Ureter (tissue), 1 donor: ENCODE measurements at regions not wholly inside any gene's neighbourhood (a gene's known extent, or its start where the extent isn't known, plus 50 kb on each side); places are given as distances from the start of the nearest gene placed in this dataset.

Experiments
- DNase-seq: peaks from one replicate; pipeline ENCODE4 v3.0.0-alpha.2; 2020; ENCODE audit warnings: low spot score
- donor health status: DM: yes; HTN: yes; CAD: no.

DNA sequence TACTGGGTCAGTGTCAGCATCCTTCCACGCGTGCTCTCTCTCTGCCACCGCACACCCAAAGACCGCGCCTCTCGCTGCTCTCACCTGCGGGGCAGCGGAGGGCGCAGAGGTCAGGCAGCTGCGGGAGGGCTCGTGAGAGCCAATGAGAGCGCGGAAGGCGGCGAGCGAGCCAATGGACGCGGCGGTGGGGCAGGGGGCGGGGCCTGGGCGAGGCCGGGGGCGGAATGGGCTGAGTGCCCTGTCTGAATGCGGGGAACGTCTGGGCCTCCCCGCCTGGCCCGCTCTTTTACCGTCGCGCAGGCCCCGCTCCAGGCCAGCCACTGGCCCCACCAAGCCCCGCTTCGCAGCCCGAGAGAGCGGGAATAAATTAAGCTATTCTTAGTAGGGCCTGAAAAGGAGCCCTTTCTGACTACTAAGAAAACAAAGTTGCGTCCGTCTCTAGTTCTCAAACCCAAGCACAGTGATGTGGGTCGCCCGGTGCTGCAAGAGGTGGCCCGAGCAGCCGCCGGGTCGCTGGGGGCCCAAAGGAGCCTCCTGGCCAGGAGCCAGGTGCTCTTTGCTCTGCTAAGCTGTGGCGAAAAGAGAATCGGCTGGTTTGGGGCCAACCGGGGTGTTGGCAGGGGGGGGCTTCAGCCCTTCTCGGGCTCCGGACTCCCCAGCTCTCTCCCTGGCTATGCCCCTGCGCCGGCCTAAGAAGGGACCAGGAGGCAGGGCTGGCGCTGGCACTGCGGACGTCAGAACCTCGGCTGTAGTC, 81.1 kb upstream of the GLI2 start:
- DNase-seq: no peak

DNA sequence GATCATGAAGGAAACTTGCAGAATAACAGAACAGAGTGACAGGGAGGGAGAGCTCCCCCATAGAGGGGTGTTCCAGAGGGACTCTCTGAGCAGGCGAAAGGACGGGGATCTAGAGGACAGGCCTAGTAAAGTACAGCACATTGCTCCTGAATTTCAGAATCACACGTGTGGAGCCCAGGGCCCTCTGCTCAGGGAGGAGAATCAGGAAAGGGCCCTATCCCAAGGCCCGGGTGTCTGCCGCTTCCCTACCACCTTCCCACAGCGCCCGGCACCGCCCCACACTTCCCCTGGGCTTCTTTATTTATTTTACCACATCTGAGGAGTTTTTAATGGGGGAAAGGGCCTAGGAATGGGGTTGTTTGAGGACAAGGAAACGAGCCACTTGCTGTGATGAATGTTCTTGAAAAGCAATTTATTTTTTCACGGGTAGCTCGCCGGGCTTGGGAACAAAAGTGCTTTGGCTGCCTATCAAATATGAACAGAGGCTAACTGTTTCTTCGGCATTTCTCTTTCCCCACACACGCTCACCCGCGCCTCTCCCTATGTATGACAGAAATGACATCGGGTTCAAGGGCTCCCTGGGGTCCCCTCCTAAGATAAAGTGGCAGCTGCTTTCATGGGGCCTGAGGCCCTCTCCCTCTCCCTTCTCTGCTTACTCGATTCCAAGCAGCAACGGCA, 79.3 kb upstream of the GLI2 start:
- DNase-seq: no peak

GRCh38 chr2:120658042-120658769, 77.5 kb upstream of the GLI2 start:
- DNase-seq: no peak

DNA sequence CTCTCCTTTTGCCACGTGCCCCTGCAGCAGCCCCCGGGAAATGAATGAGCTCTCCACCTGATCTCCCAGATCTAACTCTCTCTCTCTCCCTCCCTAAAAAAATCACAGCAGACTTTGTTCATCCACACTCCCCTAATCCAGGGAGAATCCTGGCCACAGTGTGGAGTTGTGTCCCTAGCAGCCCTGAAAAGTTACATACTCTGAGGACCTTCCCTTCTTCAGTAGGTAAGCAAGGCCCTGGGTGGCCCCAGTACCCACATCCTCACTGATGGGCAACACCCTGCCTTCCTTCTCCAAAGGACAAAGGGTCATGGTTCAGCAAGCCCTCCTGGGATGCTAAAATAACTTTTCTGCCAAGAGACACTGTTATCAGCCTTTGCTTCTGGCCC, 76.9 kb upstream of the GLI2 start:
- DNase-seq: no peak

DNA sequence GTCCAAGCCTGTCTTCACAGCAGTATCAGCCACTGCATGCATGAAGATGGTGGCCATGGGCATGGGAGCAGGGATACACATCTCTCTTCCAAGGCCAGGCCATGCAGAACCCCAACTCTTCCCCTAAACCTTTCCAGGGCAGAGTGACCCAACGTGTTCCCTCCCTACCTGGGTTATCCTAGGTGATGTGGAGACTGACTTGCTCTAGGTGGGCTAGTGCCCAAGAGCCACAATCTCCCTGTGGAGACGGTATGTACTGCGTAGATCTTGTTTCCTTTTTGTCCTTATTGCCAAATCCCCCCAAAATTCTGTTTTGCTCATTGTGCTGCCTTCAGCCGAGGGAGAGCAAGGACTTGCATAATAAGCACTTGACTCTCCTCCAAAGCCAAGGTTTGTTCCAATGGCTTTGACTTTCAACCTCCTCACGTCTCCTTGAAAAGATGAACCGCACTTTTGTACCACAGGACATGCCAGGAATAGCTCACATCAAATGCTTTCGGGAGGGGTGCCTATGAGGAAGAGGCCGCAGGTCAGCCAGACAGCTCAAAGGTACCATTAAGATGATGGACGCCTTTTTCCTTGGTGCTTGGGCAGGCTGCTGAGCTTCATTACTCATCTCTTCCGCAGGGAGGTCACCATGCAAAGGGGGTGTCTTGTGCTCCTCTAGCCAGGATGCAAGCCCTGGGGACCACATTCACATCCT, 76.2 kb upstream of the GLI2 start:
- DNase-seq: no peak

DNA sequence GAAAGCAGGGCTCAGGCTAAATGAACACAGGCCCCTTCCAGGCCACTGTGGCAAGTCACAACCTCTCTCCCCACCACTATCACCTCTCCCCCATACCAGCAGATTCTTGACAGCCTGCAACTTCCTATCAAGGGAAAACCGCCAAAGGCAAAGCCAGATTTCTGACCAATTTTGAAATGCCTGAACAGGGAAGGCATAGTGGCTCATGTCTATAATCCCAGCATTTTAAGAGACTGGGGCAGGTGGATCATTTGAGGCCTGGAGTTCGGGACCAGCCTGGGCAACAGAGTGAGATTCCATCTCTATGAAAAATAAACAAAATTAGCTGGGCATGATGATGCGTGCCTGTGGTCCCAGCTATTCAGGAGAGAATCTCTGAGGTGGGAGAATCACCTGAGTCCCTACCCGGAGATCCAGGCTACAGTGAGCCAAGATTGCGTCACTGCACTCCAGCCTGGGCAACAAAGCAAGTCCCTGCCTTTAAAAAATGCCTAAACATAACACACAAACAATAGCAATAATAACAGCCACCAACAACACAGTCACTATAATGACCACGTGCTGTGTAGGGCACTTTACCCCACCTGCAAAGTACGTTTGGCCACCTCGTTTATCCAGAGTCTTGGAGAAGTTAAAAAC, 75.5 kb upstream of the GLI2 start:
- DNase-seq: no peak

DNA sequence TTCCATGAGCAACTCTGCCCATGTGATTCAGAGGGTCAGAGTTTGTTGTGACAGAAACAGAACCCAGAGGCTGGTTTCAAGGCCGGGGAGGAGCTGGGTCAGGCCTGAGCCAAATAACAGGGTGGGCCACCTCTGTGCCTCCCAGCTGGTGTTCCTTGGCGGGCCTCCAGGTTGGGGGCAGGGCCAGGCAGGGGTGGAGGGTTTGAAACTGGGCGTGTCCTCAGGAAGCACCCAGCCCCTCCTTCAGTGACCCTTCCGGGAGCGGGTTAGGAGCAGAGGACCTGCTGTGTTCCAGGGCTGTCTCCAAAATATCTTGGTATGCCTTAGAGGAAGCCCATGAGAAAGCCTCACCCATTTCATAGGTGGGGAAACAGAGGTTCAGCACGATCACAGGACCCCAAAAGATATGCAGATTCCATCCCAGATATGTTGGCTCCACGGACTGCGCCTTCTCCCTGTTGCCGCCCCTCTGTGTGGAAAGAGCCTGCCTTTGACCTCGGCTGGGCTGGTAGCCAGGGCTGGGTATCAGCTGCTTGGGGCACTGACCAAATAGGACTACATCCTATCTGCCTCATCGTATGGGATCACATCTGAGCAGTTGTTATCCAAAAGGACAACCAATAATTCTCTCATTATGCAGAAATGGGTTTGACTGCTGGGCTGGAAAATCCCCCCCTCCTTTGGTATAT, 74.8 kb upstream of the GLI2 start:
- no peak for DNase-seq

DNA sequence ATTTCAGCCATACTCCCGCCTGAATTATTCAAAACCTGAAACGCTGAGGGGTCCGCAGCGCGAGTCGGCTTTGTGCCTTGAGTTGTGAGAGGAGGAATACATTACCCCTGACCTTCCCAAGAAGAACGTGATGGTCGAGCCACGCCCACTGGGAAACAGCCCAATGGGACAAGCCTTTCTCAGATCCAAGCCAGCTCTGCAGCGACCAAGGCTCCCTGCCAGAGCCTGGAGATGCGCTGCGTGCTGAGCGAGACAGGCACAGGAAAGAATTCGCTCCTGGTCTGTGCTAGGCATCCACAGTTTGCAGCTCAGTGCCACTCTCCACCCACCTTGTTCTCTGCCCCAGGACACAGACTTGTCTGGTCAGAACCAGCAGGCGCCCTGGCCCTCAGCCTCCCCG, 74.1 kb upstream of the GLI2 start:
- no peak for DNase-seq

- DNase-seq: no peak
Observed at GRCh38 chr2:120662046-120662445, 73.6 kb upstream of the GLI2 start.

DNA sequence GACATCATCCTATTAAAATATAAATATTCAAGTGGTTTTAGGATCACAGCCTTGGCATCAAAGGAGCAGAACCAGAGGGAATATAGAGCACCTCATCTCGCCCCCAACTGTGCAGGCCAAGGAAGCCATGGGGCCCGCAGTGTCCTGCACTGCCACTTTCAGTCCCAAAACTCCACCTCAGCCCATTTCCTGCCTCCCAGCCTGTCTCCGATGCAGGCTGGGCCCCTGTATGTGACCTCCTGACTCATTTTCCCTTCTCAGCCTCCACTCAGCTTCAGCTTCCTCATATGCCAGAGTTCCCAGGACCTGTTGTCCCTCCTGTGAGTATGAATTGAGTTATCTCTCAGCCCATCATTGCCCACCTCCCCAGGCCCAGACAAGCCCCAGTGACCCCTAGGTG, 72.9 kb upstream of the GLI2 start:
- no peak for DNase-seq

- no peak for DNase-seq
Observed at GRCh38 chr2:120666433-120666832, 69.2 kb upstream of the GLI2 start.

- no peak for DNase-seq
Observed at GRCh38 chr2:120667981-120668380, 67.7 kb upstream of the GLI2 start.

- peak; percentile 78 for DNase-seq
Observed at GRCh38 chr2:120669121-120669952, 66.3 kb upstream of the GLI2 start.

GRCh38 chr2:120669971-120670370, 65.7 kb upstream of the GLI2 start:
- no peak for DNase-seq

- no peak for DNase-seq
Observed at GRCh38 chr2:120670371-120670770, 65.3 kb upstream of the GLI2 start.

GRCh38 chr2:120670771-120671480, 64.7 kb upstream of the GLI2 start:
- no peak for DNase-seq

- no peak for DNase-seq
Observed at GRCh38 chr2:120672526-120673204, 63.0 kb upstream of the GLI2 start.

DNA sequence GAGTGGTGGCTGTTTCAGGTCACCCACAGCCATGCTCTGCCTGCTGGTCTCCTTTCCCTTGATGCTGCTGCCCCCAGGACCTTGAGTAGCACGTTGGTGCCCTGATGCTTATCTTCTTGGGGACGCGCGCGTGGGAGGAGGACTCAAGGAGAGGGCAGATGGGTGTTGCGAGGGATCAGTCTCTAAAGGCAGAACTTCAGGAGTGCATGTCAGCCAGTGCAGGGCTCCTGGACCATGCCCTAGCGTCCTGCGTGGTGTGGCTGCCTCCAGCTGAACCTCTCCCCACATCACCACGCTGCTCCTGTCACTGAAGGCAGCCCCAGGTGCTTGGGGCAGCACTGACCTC, 62.5 kb upstream of the GLI2 start:
- DNase-seq: no peak

DNA sequence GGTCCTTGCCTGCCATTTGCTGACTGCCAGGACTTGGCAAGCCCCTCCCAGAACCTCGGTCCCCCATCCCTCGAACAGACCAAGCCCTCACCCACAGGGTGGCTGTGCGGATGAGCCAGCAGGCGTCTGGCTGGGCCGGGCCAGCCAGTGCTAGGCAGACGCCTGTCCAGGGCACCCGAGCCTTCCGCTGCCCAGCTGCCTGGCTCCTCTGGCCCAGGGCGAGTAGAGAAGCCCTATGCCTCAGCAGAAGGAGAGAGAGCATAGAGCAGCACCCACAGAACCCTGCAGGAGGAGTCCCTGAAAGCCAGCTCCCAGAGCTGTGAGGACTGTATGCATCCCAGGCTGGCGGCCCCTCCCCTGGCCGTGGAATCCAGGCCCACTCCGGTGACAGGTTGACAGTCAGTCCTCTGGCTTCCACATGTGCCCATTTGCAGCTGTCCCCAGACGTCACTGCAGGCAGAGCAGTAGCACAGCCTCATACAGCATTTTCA, 62.1 kb upstream of the GLI2 start:
- no peak for DNase-seq
